DND-41 (cell line): ENCODE measurements at regions not wholly inside any gene's neighbourhood (a gene's known extent, or its start where the extent isn't known, plus 50 kb on each side); places are given as distances from the start of the nearest gene placed in this dataset.

Experiments
- CTCF ChIP-seq: IDR thresholded peaks from 2 replicates; pipeline ENCODE4 v1.5.1; 2012; ENCODE audit warnings: borderline replicate concordance, low read length, moderate library complexity, mild to moderate bottlenecking; ENCODE audit not compliant: poor library complexity, severe bottlenecking; ENCODE audit errors: extremely low read depth
- EZH2 ChIP-seq: IDR thresholded peaks from 3 replicates; pipeline ENCODE4 v1.6.1; 2012; ENCODE audit warnings: borderline replicate concordance, low read depth, mild to moderate bottlenecking, moderate library complexity, low read length, inconsistent platforms; ENCODE audit not compliant: severe bottlenecking

- TF ChIP-seq CTCF (no peak), EZH2 (no peak)
These were observed 131.6 kb downstream of the TLR4 start for GRCh38 chr9:117835798-117836197.
